GM21576 (cell line): ENCODE measurements at regions not wholly inside any gene's neighbourhood (a gene's known extent, or its start where the extent isn't known, plus 50 kb on each side); places are given as distances from the start of the nearest gene placed in this dataset.

Experiments
- ATAC-seq: cut with Tn5 transposase; IDR thresholded peaks from one replicate; pipeline ENCODE4 v1.9.1; 2021; ENCODE audit warnings: mild to moderate bottlenecking, moderate library complexity; ENCODE audit not compliant: unreplicated experiment

DNA sequence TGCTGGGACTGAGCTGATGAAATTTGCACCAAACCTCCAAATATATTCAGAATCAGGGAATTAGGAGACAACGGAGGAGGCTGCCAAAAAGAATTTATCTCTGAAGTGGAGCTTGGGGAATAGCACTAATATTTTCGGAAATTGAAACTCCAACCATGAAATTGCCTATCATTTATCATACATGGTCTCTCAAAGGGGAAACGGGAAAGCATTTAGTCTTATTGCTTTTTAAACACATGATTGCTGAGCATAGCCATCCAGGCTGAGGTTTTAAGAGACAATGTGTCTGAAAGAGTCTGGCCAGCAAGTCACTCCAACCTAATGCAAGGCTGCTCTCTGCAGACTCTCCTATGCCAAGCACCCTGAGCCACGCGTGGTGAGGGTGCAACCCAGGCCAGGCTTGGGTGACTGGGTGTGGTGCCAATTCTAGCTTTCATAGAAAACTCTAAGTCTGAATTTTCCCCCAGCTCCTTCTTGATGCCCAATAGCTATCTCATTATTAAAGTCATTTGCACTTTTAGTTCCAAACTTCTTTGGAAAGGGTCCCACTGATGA is 200.2 kb downstream of the RPLP1 start:
- no peak for ATAC-seq

DNA sequence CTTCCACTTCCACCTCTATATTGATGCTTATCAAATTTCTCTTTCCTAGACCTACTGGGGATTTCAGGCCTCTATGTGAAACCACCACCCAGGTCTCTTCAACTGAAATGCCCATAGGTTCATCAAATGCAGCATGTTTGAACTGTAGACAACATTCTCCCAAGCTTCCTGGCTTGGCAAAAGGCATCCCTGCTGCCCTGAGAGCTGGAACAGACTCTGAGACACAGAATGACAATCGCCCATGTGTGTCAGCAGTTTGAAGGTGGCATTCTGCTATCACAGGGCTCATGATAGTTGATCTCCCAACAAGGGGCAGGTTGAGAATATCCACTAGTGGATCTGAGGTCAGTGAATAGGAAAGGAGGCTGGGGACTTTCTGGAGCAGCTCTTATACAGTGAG is 200.7 kb downstream of the RPLP1 start:
- no peak for ATAC-seq

- no peak for ATAC-seq
These were observed 201.2 kb downstream of the RPLP1 start for GRCh38 chr15:69653846-69654245.

DNA sequence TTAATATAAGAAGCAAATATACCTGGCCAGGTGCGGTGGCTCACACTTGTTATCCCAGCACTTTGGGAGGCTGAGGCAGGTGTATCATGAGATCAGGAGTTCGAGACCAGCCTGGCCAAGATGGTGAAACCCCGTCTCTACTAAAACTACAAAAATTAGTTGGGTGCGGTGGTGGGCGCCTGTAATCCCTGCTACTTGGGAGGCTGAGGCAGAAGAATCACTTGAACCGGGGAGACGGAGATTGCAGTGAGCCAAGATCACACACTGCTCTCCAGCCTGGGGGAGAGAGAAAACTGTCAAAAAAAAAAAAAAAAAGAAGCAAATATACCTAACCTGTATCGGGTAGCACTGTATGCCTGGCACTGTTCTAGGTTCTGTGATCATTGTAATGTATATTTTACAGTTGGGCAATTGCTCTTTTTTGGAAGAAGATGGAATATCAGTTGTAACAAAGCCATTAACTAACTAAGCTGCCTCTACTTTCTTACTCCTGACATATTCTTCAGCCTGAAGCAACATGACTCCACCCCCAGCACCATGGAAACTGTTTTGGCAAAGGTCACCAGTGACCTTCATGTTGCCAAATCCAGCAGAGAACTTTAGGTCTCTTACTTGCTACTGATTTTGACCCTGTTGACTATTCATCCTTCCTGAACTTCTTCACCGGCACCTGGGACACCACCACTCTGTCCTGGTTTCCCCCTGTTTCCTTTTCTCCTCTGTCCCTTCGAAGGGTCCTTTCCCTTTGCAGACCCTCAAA is 203.8 kb downstream of the RPLP1 start:
- no peak for ATAC-seq

DNA sequence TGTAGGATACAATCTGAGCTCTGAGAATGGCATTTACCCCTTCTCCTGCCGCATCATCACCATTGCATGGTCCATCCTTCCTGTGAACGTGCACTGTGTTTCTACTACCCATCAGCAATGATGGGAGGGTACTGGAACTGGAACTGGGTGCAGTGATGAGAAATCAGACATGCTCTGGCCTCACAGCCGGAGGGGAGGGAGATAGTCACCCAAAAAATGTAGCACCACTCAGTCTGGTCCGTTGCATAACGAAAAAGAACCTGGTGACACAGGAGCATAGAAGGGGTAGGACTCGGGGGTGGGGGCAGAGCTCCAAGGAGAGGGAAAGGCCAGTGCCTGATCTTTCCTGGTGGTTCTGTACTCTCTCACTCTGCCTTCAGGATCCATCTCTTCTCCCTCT is 205.0 kb downstream of the RPLP1 start:
- no peak for ATAC-seq

DNA sequence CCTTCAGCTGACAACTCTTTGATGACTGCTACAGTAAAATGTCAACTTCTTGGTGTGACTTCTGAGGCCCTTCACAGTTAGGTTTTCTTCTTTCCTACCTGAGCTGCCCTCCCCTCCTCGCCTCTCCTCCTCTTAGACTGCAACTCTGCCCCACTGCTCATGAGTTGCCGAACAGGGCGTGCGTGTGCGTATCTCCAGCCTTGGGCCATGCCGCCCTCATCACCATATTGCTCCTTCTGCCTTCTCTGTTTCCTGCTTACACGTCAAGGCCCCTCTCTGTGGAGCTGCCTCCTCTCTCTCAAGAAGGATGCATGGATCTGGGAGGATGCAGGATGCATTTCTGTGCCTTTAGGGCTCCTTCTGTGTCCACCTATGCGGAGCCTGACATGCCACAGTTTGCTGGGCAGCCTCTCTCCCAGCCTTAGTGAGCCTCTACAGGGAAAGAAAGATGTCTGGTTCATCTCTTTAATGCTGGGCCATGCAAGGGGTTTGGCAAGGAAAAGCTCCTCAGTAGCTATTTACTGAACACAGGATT is 205.9 kb downstream of the RPLP1 start:
- no peak for ATAC-seq

DNA sequence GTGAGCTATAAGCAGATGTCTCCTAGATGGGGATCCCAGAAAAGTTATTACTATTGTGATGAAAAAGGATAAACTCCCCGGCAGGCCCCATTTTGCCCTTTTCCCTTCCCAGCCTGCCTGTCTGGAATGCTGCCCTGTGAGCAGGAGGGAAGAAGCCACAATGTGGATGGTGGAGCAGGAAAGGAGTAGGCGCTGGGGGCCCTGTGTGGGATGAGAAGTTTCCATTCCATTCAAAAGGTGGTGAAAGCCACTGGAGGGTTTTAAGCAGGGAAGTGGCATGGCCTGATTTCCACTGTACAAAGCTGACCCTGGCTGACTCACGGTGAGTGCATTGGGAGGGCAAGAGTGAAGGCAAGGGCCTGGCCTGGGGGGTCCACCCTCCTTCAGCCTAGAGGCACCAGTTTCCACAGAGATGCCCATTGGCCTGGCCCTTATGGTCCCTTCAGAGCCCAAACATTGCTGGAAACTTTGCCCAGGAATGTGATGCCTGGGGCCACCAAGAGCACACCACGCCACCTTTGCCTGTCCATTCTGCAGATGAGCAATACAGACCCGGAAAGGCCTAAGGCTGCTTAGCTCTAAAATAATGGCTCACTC is 206.9 kb downstream of the RPLP1 start:
- no peak for ATAC-seq

GRCh38 chr15:69660114-69660513 is 207.5 kb downstream of the RPLP1 start:
- no peak for ATAC-seq

DNA sequence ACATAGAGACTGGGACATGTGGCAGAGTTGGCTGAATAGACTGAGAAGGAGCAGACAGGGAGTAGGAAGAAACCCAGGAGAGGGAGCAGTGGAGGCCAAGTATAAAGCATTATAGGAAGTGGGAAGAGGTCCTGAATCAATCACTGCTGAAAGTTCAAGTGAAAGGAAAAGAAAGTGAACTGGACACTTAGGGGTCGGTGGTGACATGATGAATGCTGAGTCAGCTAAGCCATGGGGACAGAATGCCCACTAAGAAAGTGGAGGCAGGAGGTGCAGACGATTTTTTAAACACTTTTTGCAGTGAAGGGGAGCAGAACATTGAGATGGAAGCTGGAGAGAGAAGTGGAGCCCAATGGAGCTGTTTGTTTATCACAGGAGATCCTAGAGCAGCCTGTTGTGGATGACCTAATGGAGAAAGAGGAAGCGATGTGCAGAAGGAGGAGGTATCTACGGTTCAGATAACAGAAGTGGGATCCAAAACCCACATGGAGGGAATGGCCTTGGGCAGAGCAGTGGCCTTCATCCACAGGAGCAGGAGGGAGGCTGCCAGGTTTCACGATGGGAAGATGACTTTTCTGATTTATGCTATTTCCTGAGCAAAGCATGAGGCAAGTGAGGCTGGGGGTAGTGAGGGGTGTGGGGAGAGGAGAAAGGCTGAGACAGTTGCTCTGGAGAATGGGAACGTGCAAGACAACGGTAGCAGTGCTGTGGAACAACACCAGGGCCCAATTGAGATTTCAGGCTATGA is 208.2 kb downstream of the RPLP1 start:
- ATAC-seq: no peak

DNA sequence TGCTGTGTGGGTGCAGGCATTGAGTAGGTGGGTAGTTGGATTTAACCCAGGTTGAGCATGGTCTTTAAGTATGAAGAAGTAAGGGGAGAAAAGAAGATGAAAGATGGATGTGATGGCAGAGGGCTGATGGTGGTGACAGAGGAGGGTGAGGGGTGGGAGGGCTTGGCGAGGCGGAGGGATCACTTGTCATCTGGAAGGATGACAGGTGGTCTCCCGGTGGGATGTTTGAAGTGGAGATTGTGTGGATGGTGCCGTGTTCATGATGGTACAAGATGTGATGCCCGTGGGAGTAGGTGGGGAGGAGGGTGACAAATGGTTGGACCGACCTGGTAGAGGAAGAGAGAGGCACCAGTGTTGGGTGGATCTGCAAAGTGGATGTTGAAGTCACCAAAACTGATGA is 208.8 kb downstream of the RPLP1 start:
- no peak for ATAC-seq

DNA sequence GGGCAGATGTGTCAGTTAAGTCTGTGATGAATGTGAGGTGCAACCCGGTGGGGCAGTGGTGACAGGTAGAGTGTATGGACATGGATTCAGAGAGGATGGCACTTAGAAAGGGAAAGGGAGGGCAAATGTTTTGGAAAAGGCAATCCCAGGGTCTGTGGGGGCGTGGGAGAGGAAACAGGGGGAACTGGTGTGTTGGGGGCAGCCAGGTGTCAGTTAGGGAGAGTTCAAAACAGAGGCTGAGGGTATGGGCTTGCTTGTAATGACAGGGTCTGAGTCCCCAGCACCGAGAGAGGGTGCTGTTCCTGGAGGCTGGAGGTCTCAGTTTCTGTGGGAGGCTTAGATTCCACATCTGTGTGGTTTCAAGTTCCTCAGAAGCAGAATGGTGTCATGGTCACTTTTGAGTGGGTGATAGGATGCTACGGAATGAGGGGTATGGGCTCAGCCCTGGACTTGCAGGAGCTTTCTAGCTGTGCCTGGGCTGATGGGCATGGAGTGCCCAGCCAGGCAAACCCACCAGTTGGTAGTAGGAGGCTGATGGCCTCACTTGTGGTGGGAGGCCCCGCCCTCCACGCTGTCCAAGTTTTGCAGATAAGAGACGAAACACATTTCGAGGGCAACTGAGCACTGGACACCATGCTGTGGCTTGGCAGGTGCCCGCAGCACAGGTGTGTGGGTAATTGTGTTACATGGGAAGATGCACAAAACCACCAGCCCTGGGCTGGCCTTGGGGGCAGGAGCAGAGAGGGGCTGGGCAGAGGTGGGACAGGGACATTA is 209.4 kb downstream of the RPLP1 start:
- ATAC-seq: no peak

GRCh38 chr15:69662645-69663000 is 210.0 kb downstream of the RPLP1 start:
- ATAC-seq: no peak

- no peak for ATAC-seq
These were observed 210.8 kb downstream of the RPLP1 start for GRCh38 chr15:69663441-69663840.

- no peak for ATAC-seq
These were observed 211.4 kb downstream of the RPLP1 start for GRCh38 chr15:69663982-69664381.

- ATAC-seq: no peak
These were observed 212.3 kb downstream of the RPLP1 start for GRCh38 chr15:69664572-69665571.

DNA sequence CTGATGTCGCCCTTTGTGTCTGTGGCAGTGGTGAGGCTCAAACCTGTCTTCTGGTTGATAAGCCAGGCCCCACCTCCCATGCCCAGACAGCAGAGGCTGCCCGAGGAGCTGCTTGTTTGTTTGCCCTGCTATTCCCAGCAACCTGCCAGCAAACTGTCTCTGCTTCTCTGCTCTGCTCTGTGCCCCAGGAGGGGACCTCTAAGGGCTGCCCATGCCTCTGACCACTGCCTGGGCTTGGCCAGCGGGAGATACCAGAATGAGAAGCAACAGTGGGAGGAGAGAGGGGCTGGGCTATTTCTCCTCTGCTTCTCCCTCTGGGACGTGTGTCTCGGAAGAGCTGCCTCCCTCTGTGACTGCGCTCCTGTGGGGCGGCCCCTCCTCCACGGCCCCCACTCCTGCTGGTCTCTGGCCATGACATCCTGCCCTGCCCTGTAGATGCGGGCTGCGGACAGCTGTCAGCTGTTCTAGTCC is 213.1 kb downstream of the RPLP1 start:
- no peak for ATAC-seq

DNA sequence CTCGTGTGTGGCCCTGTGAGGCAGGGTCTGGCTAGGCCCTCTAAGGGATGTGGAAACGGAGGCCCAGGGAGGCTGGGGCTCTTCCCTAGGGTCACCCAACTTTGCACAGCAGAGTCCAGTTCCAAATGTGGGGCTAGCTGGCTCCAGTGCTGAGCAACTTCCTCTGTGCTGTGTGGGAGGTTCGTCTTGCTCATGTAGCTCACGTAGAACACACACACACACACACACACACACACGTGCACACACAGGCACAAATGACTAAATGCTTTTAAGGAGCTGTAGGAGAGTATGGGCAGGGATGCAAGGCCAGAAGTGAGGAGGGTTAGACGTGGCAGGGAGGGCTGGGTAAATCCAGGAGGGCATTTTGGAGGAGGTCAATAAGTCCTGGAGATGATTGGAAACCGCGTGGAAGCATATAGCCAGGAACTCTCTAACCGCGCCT is 213.8 kb downstream of the RPLP1 start:
- ATAC-seq: no peak

- no peak for ATAC-seq
These were observed 214.5 kb downstream of the RPLP1 start for GRCh38 chr15:69666921-69667811.
